CD14-positive monocyte (primary cell): ENCODE measurements at regions not wholly inside any gene's neighbourhood (a gene's known extent, or its start where the extent isn't known, plus 50 kb on each side); places are given as distances from the start of the nearest gene placed in this dataset.

Source experiments
- DNase-seq, 3 donors: peaks; one replicate each; pipeline ENCODE4 v3.0.0-alpha.2; 2011 to 2022
- H2AFZ ChIP-seq: 2 replicates; pipeline ENCODE4 v1.6.0; 2012; ENCODE audit warnings: mild to moderate bottlenecking, low read depth, low read length, inconsistent platforms; ENCODE audit not compliant: insufficient read depth, poor library complexity, severe bottlenecking
- H3K27ac ChIP-seq, 2 donors: 1 replicate in 1 of 2; 2 replicates in 1 of 2; pipeline ENCODE4 v1.5.1; 2012 to 2013; ENCODE audit warnings: low read length in 2 of 2, control low read depth in 1 of 2, inconsistent platforms in 1 of 2, low read depth in 1 of 2, mild to moderate bottlenecking in 1 of 2
- H3K27me3 ChIP-seq, 2 donors: one replicate each; pipeline versions ENCODE4 v1.6.0 to v1.6.1; 2011 to 2013; ENCODE audit warnings: low read length in 2 of 2; ENCODE audit not compliant: control insufficient read depth in 2 of 2, insufficient read depth in 2 of 2
- H3K36me3 ChIP-seq, 2 donors: replicated peaks in 1 of 2; 1 replicate in 1 of 2; 2 replicates in 1 of 2; pipeline versions ENCODE4 v1.5.1 to v1.6.1; 2012 to 2013; ENCODE audit warnings: low read length in 2 of 2, control low read depth in 1 of 2, inconsistent platforms in 1 of 2, mild to moderate bottlenecking in 1 of 2; ENCODE audit not compliant: insufficient read depth in 2 of 2, control insufficient read depth in 1 of 2
- H3K4me1 ChIP-seq, 2 donors: 1 replicate in 1 of 2; 2 replicates in 1 of 2; pipeline versions ENCODE4 v1.5.1 to v1.6.1; 2012 to 2013; ENCODE audit warnings: low read length in 2 of 2, control low read depth in 1 of 2, inconsistent platforms in 1 of 2, mild to moderate bottlenecking in 1 of 2, moderate library complexity in 1 of 2; ENCODE audit not compliant: insufficient read depth in 2 of 2, control insufficient read depth in 1 of 2
- H3K4me2 ChIP-seq: replicated peaks from 2 replicates; pipeline ENCODE3; 2012; ENCODE audit warnings: low read length, moderate library complexity, mild to moderate bottlenecking; ENCODE audit not compliant: poor library complexity, severe bottlenecking; ENCODE audit errors: extremely low read depth
- H3K4me3 ChIP-seq, 3 experiments: fragments of 200-600 bp in 1 of 3; sonication (generic) in 1 of 3; replicated peaks in 1 of 3; 1 replicate in 2 of 3; 2 replicates in 1 of 3; pipeline ENCODE4 v1.5.1; 2011 to 2013; ENCODE audit warnings: low read length in 3 of 3, mild to moderate bottlenecking in 3 of 3, control low read depth in 2 of 3, low read depth in 2 of 3, inconsistent platforms in 1 of 3, moderate library complexity in 1 of 3
- H3K79me2 ChIP-seq: 2 replicates; pipeline ENCODE4 v1.6.0; 2012; ENCODE audit warnings: mild to moderate bottlenecking, control low read depth, inconsistent platforms, low read length, moderate library complexity; ENCODE audit not compliant: insufficient read depth
- H3K9ac ChIP-seq: 2 replicates; pipeline ENCODE4 v1.6.0; 2017; ENCODE audit warnings: low read length, mild to moderate bottlenecking; ENCODE audit not compliant: insufficient read depth, poor library complexity, severe bottlenecking
- H3K9me3 ChIP-seq, 2 donors: replicated peaks in 1 of 2; 1 replicate in 1 of 2; 2 replicates in 1 of 2; pipeline versions ENCODE4 v1.5.1 to v1.6.1; 2012 to 2013; ENCODE audit warnings: low read length in 2 of 2, control low read depth in 1 of 2; ENCODE audit not compliant: control insufficient read depth in 1 of 2, insufficient read depth in 1 of 2
- H4K20me1 ChIP-seq: 2 replicates; pipeline ENCODE4 v1.6.0; 2012; ENCODE audit warnings: mild to moderate bottlenecking, low read length, control low read depth, moderate library complexity; ENCODE audit not compliant: insufficient read depth
- H3K27ac Mint-ChIP-seq, 7 donors: one replicate each; pipeline ENCODE4 v1.8.0; 2020; ENCODE audit warnings: mild to moderate bottlenecking in 7 of 7, mixed read lengths in 7 of 7, moderate library complexity in 6 of 7, inconsistent platforms in 2 of 7
- H3K27me3 Mint-ChIP-seq, 3 donors: one replicate each; pipeline ENCODE4 v1.8.0; 2021 to 2022; ENCODE audit warnings: low read depth in 3 of 3, mild to moderate bottlenecking in 3 of 3, mixed read lengths in 3 of 3, moderate library complexity in 3 of 3, inconsistent platforms in 1 of 3
- H3K36me3 Mint-ChIP-seq, 2 donors: one replicate each; pipeline ENCODE4 v1.8.0; 2020; ENCODE audit warnings: mixed read lengths in 2 of 2, inconsistent platforms in 1 of 2, mild to moderate bottlenecking in 1 of 2
- H3K4me1 Mint-ChIP-seq: one replicate; pipeline ENCODE4 v1.8.0; 2020; ENCODE audit warnings: mild to moderate bottlenecking, mixed read lengths
- H3K4me3 Mint-ChIP-seq, 2 donors: one replicate each; pipeline ENCODE4 v1.8.0; 2020; ENCODE audit warnings: mild to moderate bottlenecking in 2 of 2, mixed read lengths in 2 of 2, moderate library complexity in 1 of 2
- H3K9me3 Mint-ChIP-seq, 7 donors: one replicate each; pipeline ENCODE4 v1.8.0; 2020 to 2022; ENCODE audit warnings: mixed read lengths in 7 of 7, mild to moderate bottlenecking in 6 of 7, moderate library complexity in 6 of 7, inconsistent platforms in 2 of 7
- CTCF ChIP-seq: fragments of 200-600 bp; IDR thresholded peaks from one replicate; pipeline ENCODE4 v1.8.0; 2022; ENCODE audit warnings: antibody characterized with exemption, mild to moderate bottlenecking
- WGBS: methylation state at CpG from one replicate; pipeline ENCODE4 v1.1.5; 2013; ENCODE audit warnings: missing lambda C conversion rate; ENCODE audit not compliant: insufficient coverage; 5-methylcytosine and 5-hydroxymethylcytosine counted together
- intact Hi-C, 2 donors: fragments of 100-400 bp; cut with micrococcal nuclease; formaldehyde crosslinking; loops; one replicate each; pipeline versions ENCODE4 v1.15.0 to v1.15.1; 2023

GRCh38 chrX:81890521-81890920 is 688.6 kb downstream of the SH3BGRL start:
- no CpG with 5 or more reads among the region's 1 CpG for WGBS
- no peak overlapping the region for H2AFZ ChIP-seq
- no peak overlapping the region for H3K9ac ChIP-seq
- no peaks in the 10 kb centered on the region for H3K9me3 ChIP-seq
- Mint-ChIP-seq H3K4me1 (no peaks in the 10 kb centered on the region), H3K36me3 (no peaks in the 10 kb centered on the region), H3K9me3 (peaks cover 0 to 3% (median 0%) of the 10 kb centered on the region in 7 donors), H3K27ac (no peak overlapping the region), H3K4me3 (no peak overlapping the region), H3K27me3 (no peaks in the 10 kb centered on the region)
- H3K4me2 ChIP-seq: no peak overlapping the region
- no peak for DNase-seq
- H3K27ac ChIP-seq: no peak overlapping the region
- TF ChIP-seq CTCF: no peak
- H3K4me1 ChIP-seq: no peaks in the 10 kb centered on the region
- no peaks in the 10 kb centered on the region for H3K27me3 ChIP-seq
- H3K79me2 ChIP-seq: no peaks in the 10 kb centered on the region
- no peaks in the 10 kb centered on the region for H3K36me3 ChIP-seq
- H3K4me3 ChIP-seq: no peak overlapping the region
- intact Hi-C loops: no loop called here
- no peaks in the 10 kb centered on the region for H4K20me1 ChIP-seq

GRCh38 chrX:81900522-81900921 is 698.6 kb downstream of the SH3BGRL start:
- H3K4me3 ChIP-seq: no peak overlapping the region
- no peaks in the 10 kb centered on the region for H3K36me3 ChIP-seq
- no peaks in the 10 kb centered on the region for H3K79me2 ChIP-seq
- H3K27ac ChIP-seq: no peak overlapping the region
- H3K4me2 ChIP-seq: no peak overlapping the region
- no peak for TF ChIP-seq CTCF
- H3K4me3 Mint-ChIP-seq: no peak overlapping the region
- no peak overlapping the region for H2AFZ ChIP-seq
- H3K36me3 Mint-ChIP-seq: no peaks in the 10 kb centered on the region
- H3K9me3 ChIP-seq: no peaks in the 10 kb centered on the region
- DNase-seq: no peak
- no peaks in the 10 kb centered on the region for H3K4me1 ChIP-seq
- H3K27me3 Mint-ChIP-seq: no peaks in the 10 kb centered on the region
- no peak overlapping the region for H3K9ac ChIP-seq
- H3K27me3 ChIP-seq: no peaks in the 10 kb centered on the region
- intact Hi-C loops: no loop called here
- H4K20me1 ChIP-seq: no peaks in the 10 kb centered on the region
- H3K4me1 Mint-ChIP-seq: no peaks in the 10 kb centered on the region
- H3K27ac Mint-ChIP-seq: no peak overlapping the region
- H3K9me3 Mint-ChIP-seq: peaks cover 0 to 3% (median 0%) of the 10 kb centered on the region in 7 donors
